Liver (tissue), 8 donors: ENCODE measurements at regions not wholly inside any gene's neighbourhood (a gene's known extent, or its start where the extent isn't known, plus 50 kb on each side); places are given as distances from the start of the nearest gene placed in this dataset.
A peak's percentile ranks its signal among the peaks of the same experiment; 100 is the strongest.

Experiments used
- DNase-seq: peaks from one replicate; pipeline ENCODE4 v3.0.0-alpha.2; 2017; ENCODE audit warnings: low spot score
- H3K27ac ChIP-seq, 2 donors: one replicate each; pipeline ENCODE4 v1.7.0; 2013; ENCODE audit warnings: inconsistent platforms in 2 of 2, low read length in 2 of 2, control low read depth in 1 of 2, low read depth in 1 of 2, mild to moderate bottlenecking in 1 of 2
- H3K27me3 ChIP-seq, 4 donors: one replicate each; pipeline versions ENCODE4 v1.6.1 to v1.7.0; 2013; ENCODE audit warnings: low read length in 3 of 4, inconsistent platforms in 1 of 4, mild to moderate bottlenecking in 1 of 4, moderate library complexity in 1 of 4; ENCODE audit not compliant: control insufficient read depth in 4 of 4, insufficient read depth in 4 of 4
- H3K36me3 ChIP-seq, 4 donors: one replicate each; pipeline versions ENCODE4 v1.6.1 to v1.7.0; 2013; ENCODE audit warnings: low read length in 3 of 4, mild to moderate bottlenecking in 3 of 4, low read depth in 1 of 4, moderate library complexity in 1 of 4; ENCODE audit not compliant: control insufficient read depth in 4 of 4, insufficient read depth in 3 of 4
- H3K4me1 ChIP-seq, 4 donors: one replicate each; pipeline versions ENCODE4 v1.6.1 to v1.7.0; 2013; ENCODE audit warnings: low read length in 3 of 4, mild to moderate bottlenecking in 3 of 4, moderate library complexity in 1 of 4; ENCODE audit not compliant: control insufficient read depth in 4 of 4, insufficient read depth in 4 of 4
- H3K4me3 ChIP-seq, 3 donors: one replicate each; pipeline versions ENCODE4 v1.6.1 to v1.7.0; 2013; ENCODE audit warnings: low read length in 3 of 3, control low read depth in 1 of 3, low read depth in 1 of 3, mild to moderate bottlenecking in 1 of 3
- H3K9ac ChIP-seq, 2 donors: one replicate each; pipeline ENCODE4 v1.7.0; 2013; ENCODE audit warnings: low read length in 2 of 2, mild to moderate bottlenecking in 2 of 2, moderate library complexity in 2 of 2, control low read depth in 1 of 2, low read depth in 1 of 2
- H3K9me3 ChIP-seq, 4 donors: one replicate each; pipeline versions ENCODE4 v1.6.1 to v1.7.0; 2013; ENCODE audit warnings: low read length in 3 of 4; ENCODE audit not compliant: control insufficient read depth in 4 of 4
- ATF3 ChIP-seq: IDR thresholded peaks from 2 replicates; pipeline ENCODE4 v1.6.1; 2016; ENCODE audit warnings: antibody characterized with exemption
- CTCF ChIP-seq: fragments of 150-350 bp; IDR thresholded peaks from 2 replicates; pipeline ENCODE4 v1.5.1; 2017; ENCODE audit warnings: improper control_type of control experiment, low read depth, low read length; ENCODE audit not compliant: missing input control
- EGR1 ChIP-seq, 2 donors: IDR thresholded peaks; 2 replicates each; pipeline ENCODE4 v1.6.1; 2016 to 2018; ENCODE audit warnings: antibody characterized with exemption in 2 of 2, low read depth in 2 of 2
- FOXA1 ChIP-seq: IDR thresholded peaks from 2 replicates; pipeline ENCODE4 v1.6.1; 2016; ENCODE audit warnings: antibody characterized with exemption
- FOXA2 ChIP-seq: IDR thresholded peaks from 2 replicates; pipeline ENCODE4 v1.6.1; 2016; ENCODE audit warnings: antibody characterized with exemption
- GABPA ChIP-seq, 2 donors: IDR thresholded peaks in 1 of 2; conservative IDR thresholded peaks in 1 of 2; 2 replicates each; pipeline ENCODE4 v1.6.1; 2016; ENCODE audit warnings: antibody characterized with exemption in 2 of 2, mild to moderate bottlenecking in 1 of 2, moderate library complexity in 1 of 2
- HNF4A ChIP-seq, 2 donors: conservative IDR thresholded peaks; 2 replicates each; pipeline ENCODE4 v1.6.1; 2016; ENCODE audit warnings: antibody characterized with exemption in 2 of 2, mild to moderate bottlenecking in 2 of 2
- HNF4G ChIP-seq: IDR thresholded peaks from 2 replicates; pipeline ENCODE4 v1.6.1; 2016; ENCODE audit warnings: antibody characterized with exemption
- JUND ChIP-seq, 2 donors: IDR thresholded peaks; 2 replicates each; pipeline ENCODE4 v1.6.1; 2016; ENCODE audit warnings: antibody characterized with exemption in 2 of 2
- MAX ChIP-seq: IDR thresholded peaks from 2 replicates; pipeline ENCODE4 v1.6.1; 2016; ENCODE audit warnings: antibody characterized with exemption
- NR2F2 ChIP-seq: IDR thresholded peaks from 2 replicates; pipeline ENCODE4 v1.6.1; 2016; ENCODE audit warnings: antibody characterized with exemption
- RAD21 ChIP-seq, 2 donors: IDR thresholded peaks; 2 replicates each; pipeline ENCODE4 v1.6.1; 2016; ENCODE audit warnings: antibody characterized with exemption in 2 of 2, mild to moderate bottlenecking in 2 of 2
- REST ChIP-seq: IDR thresholded peaks from 2 replicates; pipeline ENCODE4 v1.6.1; 2016; ENCODE audit warnings: antibody characterized with exemption, mild to moderate bottlenecking
- RXRA ChIP-seq, 2 donors: IDR thresholded peaks; 2 replicates each; pipeline ENCODE4 v1.6.1; 2017 to 2018; ENCODE audit warnings: antibody characterized with exemption in 2 of 2, mild to moderate bottlenecking in 1 of 2
- SP1 ChIP-seq: IDR thresholded peaks from 2 replicates; pipeline ENCODE4 v1.6.1; 2018; ENCODE audit warnings: antibody characterized with exemption, mild to moderate bottlenecking
- TAF1 ChIP-seq: conservative IDR thresholded peaks from 2 replicates; pipeline ENCODE4 v1.6.1; 2016; ENCODE audit warnings: antibody characterized with exemption, mild to moderate bottlenecking
- YY1 ChIP-seq: IDR thresholded peaks from 2 replicates; pipeline ENCODE4 v1.6.1; 2016; ENCODE audit warnings: antibody characterized with exemption, mild to moderate bottlenecking
- ZBTB33 ChIP-seq: IDR thresholded peaks from 2 replicates; pipeline ENCODE4 v1.6.1; 2016; ENCODE audit warnings: antibody characterized with exemption
- WGBS: extraction: QIAGEN DNeasy Blood & Tissue Kit; methylation state at CpG from one replicate; pipeline ENCODE4 v1.1.7; 2013; 5-methylcytosine and 5-hydroxymethylcytosine counted together
- donor health status: healthy.
- donor health status: healthy.
- donor health status: healthy.
- donor health status: healthy.
- donor health status: healthy.

GRCh38 chr7:33806298-33807154 is 98.8 kb upstream of the BMPER start:
- no peaks in the 10 kb centered on the region for H3K27me3 ChIP-seq
- H3K4me1 ChIP-seq, result no peaks in the 10 kb centered on the region
- TF ChIP-seq SP1 (no peak), FOXA1 (no peak), CTCF (no peak), FOXA2 (no peak), HNF4G (no peak), JUND (IDR thresholded peaks at IDR 0.05) (no peak)
- H3K4me3 ChIP-seq, result no peak overlapping the region
- H3K9ac ChIP-seq, result no peak overlapping the region
- WGBS, result 53% methylated on average over 5 of the region's 5 CpGs
- no peak for DNase-seq
- H3K27ac ChIP-seq, result peak overlapping the region in 1 of 2 donors; percentile 13
- H3K9me3 ChIP-seq, result no peaks in the 10 kb centered on the region
- H3K36me3 ChIP-seq, result no peaks in the 10 kb centered on the region

GRCh38 chr7:33807155-33807530 is 98.2 kb upstream of the BMPER start:
- Histone ChIP-seq H3K27ac (no peak overlapping the region), H3K4me3 (no peak overlapping the region), H3K36me3 (no peaks in the 10 kb centered on the region), H3K9me3 (no peaks in the 10 kb centered on the region), H3K27me3 (no peaks in the 10 kb centered on the region), H3K9ac (no peak overlapping the region), H3K4me1 (no peaks in the 10 kb centered on the region)
- WGBS, result 72% methylated on average over 5 of the region's 5 CpGs
- DNase-seq, result no peak
- TF ChIP-seq CTCF (no peak), EGR1 (IDR thresholded peaks at IDR 0.05; ENCODE audit: low read depth in 2 of 2) (no peak), RXRA (IDR thresholded peaks at IDR 0.05) (no peak), ZBTB33 (no peak), YY1 (no peak), ATF3 (no peak), FOXA2 (no peak), HNF4A (conservative IDR thresholded peaks at IDR 0.05) (no peak), REST (no peak), FOXA1 (no peak), RAD21 (IDR thresholded peaks at IDR 0.05) (no peak), MAX (no peak), NR2F2 (no peak), GABPA (IDR thresholded peaks at IDR 0.05 in 1 of 2, conservative IDR thresholded peaks at IDR 0.05 in 1 of 2) (no peak), SP1 (no peak), TAF1 (no peak), HNF4G (no peak), JUND (IDR thresholded peaks at IDR 0.05) (no peak)
